Neural cell (in vitro differentiated cells): ENCODE measurements at regions not wholly inside any gene's neighbourhood (a gene's known extent, or its start where the extent isn't known, plus 50 kb on each side); places are given as distances from the start of the nearest gene placed in this dataset.
A peak's percentile ranks its signal among the peaks of the same experiment; 100 is the strongest.
"Not testable (repeated sequence)": the region's sequence is repeated elsewhere in the genome, so short reads cannot be mapped to it uniquely, and the experiment has no call there.

Experiments used
- H2AFZ ChIP-seq: fragments of 200-600, 300-800 bp; sonication (generic), shearing (Covaris generic); 2 replicates; pipeline ENCODE4 v1.6.0; 2014; ENCODE audit warnings: low read depth, mild to moderate bottlenecking, antibody characterized with exemption, low read length, moderate library complexity
- H3F3A ChIP-seq: fragments of 200-600 bp; shearing (Covaris generic); 2 replicates; pipeline ENCODE4 v1.6.1; 2016; ENCODE audit warnings: mild to moderate bottlenecking, moderate library complexity, mixed read lengths, antibody characterized with exemption, low read length; ENCODE audit not compliant: insufficient read depth, poor library complexity, severe bottlenecking
- H3K27ac ChIP-seq: fragments of 200-600, 300-800 bp; sonication (generic), shearing (Covaris generic); 2 replicates; pipeline ENCODE4 v1.5.1; 2014; ENCODE audit warnings: mild to moderate bottlenecking, low read length, moderate library complexity
- H3K27me3 ChIP-seq: fragments of 300-800, 200-600 bp; sonication (generic), shearing (Covaris generic); 2 replicates; pipeline ENCODE4 v1.6.0; 2014; ENCODE audit warnings: mild to moderate bottlenecking, low read depth, low read length, moderate library complexity; ENCODE audit not compliant: insufficient read depth
- H3K36me3 ChIP-seq: fragments of 300-800, 200-600 bp; sonication (generic), shearing (Covaris generic); 2 replicates; pipeline ENCODE4 v1.5.1; 2014; ENCODE audit warnings: mild to moderate bottlenecking, antibody characterized with exemption, low read length, moderate library complexity; ENCODE audit not compliant: insufficient read depth
- H3K4me2 ChIP-seq: fragments of 300-800, 200-600 bp; sonication (generic), shearing (Covaris generic); 2 replicates; pipeline ENCODE4 v1.6.0; 2014; ENCODE audit warnings: mild to moderate bottlenecking, low read length
- H3K4me3 ChIP-seq: fragments of 300-800, 200-600 bp; sonication (generic), shearing (Covaris generic); 2 replicates; pipeline ENCODE4 v1.5.1; 2014; ENCODE audit warnings: mild to moderate bottlenecking, low read length, moderate library complexity
- H3K79me2 ChIP-seq: fragments of 200-600 bp; shearing (Covaris generic); replicated peaks from 2 replicates; pipeline ENCODE4 v1.6.0; 2014; ENCODE audit warnings: mild to moderate bottlenecking, low read length, moderate library complexity; ENCODE audit not compliant: insufficient read depth
- H3K9ac ChIP-seq: fragments of 300-800, 200-600 bp; sonication (generic), shearing (Covaris generic); 2 replicates; pipeline ENCODE4 v1.6.1; 2016; ENCODE audit warnings: mild to moderate bottlenecking, low read length, mixed read lengths
- H3K9me2 ChIP-seq: fragments of 200-600 bp; shearing (Covaris generic); 2 replicates; pipeline ENCODE4 v1.6.1; 2016; ENCODE audit warnings: mild to moderate bottlenecking, low read length, mixed read lengths; ENCODE audit not compliant: insufficient read depth
- H3K9me3 ChIP-seq: fragments of 200-600, 300-800 bp; sonication (generic), shearing (Covaris generic); 2 replicates; pipeline ENCODE4 v1.6.1; 2016; ENCODE audit warnings: mild to moderate bottlenecking, mixed run types, low read length, moderate library complexity, mixed read lengths
- H4K20me1 ChIP-seq: fragments of 200-600 bp; shearing (Covaris generic); 2 replicates; pipeline ENCODE4 v1.6.1; 2016; ENCODE audit warnings: mild to moderate bottlenecking, mixed run types; ENCODE audit not compliant: insufficient read depth
- CTCF ChIP-seq: fragments of 450-650 bp; IDR thresholded peaks from 2 replicates; pipeline ENCODE4 v1.5.1; 2014; ENCODE audit warnings: antibody characterized with exemption, mild to moderate bottlenecking, moderate library complexity; ENCODE audit not compliant: poor library complexity, severe bottlenecking
- EP300 ChIP-seq: fragments of 450-650 bp; conservative IDR thresholded peaks from 2 replicates; pipeline ENCODE4 v1.6.1; 2014; ENCODE audit warnings: antibody characterized with exemption, mild to moderate bottlenecking, moderate library complexity; ENCODE audit not compliant: poor library complexity, severe bottlenecking
- EZH2 ChIP-seq: fragments of 200-600, 300-800 bp; shearing (Covaris generic), sonication (generic); IDR thresholded peaks from 2 replicates; pipeline ENCODE4 v1.6.1; 2014; ENCODE audit warnings: antibody characterized with exemption, low read length, borderline replicate concordance, mild to moderate bottlenecking; ENCODE audit not compliant: insufficient read depth, poor library complexity, severe bottlenecking
- MXI1 ChIP-seq: fragments of 450-650 bp; conservative IDR thresholded peaks from 2 replicates; pipeline ENCODE4 v1.6.1; 2014; ENCODE audit warnings: antibody characterized with exemption, mild to moderate bottlenecking; ENCODE audit not compliant: poor library complexity, severe bottlenecking
- POLR2AphosphoS5 ChIP-seq: IDR thresholded peaks from 2 replicates; pipeline ENCODE4 v1.6.1; 2012
- RAD21 ChIP-seq: fragments of 450-650 bp; conservative IDR thresholded peaks from 2 replicates; pipeline ENCODE4 v1.6.1; 2014; ENCODE audit warnings: antibody characterized with exemption, mild to moderate bottlenecking, moderate library complexity
- REST ChIP-seq: IDR thresholded peaks from 2 replicates; pipeline ENCODE4 v1.6.1; 2012; ENCODE audit warnings: borderline replicate concordance
- SMC3 ChIP-seq: fragments of 450-650 bp; conservative IDR thresholded peaks from 2 replicates; pipeline ENCODE4 v1.6.1; 2014; ENCODE audit warnings: antibody characterized with exemption, mild to moderate bottlenecking, moderate library complexity; ENCODE audit not compliant: poor library complexity
- TAF1 ChIP-seq: IDR thresholded peaks from 2 replicates; pipeline ENCODE4 v1.6.1; 2012; ENCODE audit warnings: low read depth

- Histone ChIP-seq H3K9me3 (no peaks in the 10 kb centered on the region), H3F3A (no peaks in the 10 kb centered on the region), H2AFZ (no peak overlapping the region), H3K9me2 (no peaks in the 10 kb centered on the region), H3K27ac (peak overlapping the region; percentile 69), H3K4me2 (no peak overlapping the region), H3K9ac (peak overlapping the region; percentile 28), H3K36me3 (no peaks in the 10 kb centered on the region), H3K27me3 (no peaks in the 10 kb centered on the region), H3K4me3 (no peak overlapping the region), H4K20me1 (no peaks in the 10 kb centered on the region), H3K79me2 (no peaks in the 10 kb centered on the region)
- TF ChIP-seq CTCF = no peak
- TF ChIP-seq MXI1 = no peak
- TF ChIP-seq SMC3 = no peak
- no peak for TF ChIP-seq TAF1
- no peak for TF ChIP-seq POLR2AphosphoS5
- TF ChIP-seq EZH2 = no peak
- no peak for TF ChIP-seq RAD21
- no peak for TF ChIP-seq EP300
- TF ChIP-seq REST = no peak
These were observed 142.0 kb upstream of the ATP2B2 start for GRCh38 chr3:10647376-10647775.

GRCh38 chr3:10648181-10648580 is 142.8 kb upstream of the ATP2B2 start:
- H3K36me3 ChIP-seq = no peaks in the 10 kb centered on the region
- no peaks in the 10 kb centered on the region for H3K9me2 ChIP-seq
- no peak overlapping the region for H3K9ac ChIP-seq
- H3K4me3 ChIP-seq = no peak overlapping the region
- no peak overlapping the region for H2AFZ ChIP-seq
- H3K4me2 ChIP-seq = no peak overlapping the region
- H3K27me3 ChIP-seq = no peaks in the 10 kb centered on the region
- H3F3A ChIP-seq = no peaks in the 10 kb centered on the region
- no peak for TF ChIP-seq EP300
- no peak for TF ChIP-seq POLR2AphosphoS5
- TF ChIP-seq SMC3 = no peak
- TF ChIP-seq RAD21 = no peak
- TF ChIP-seq CTCF = no peak
- TF ChIP-seq EZH2 = no peak
- no peak overlapping the region for H3K27ac ChIP-seq
- no peaks in the 10 kb centered on the region for H4K20me1 ChIP-seq
- no peaks in the 10 kb centered on the region for H3K9me3 ChIP-seq
- H3K79me2 ChIP-seq = no peaks in the 10 kb centered on the region

GRCh38 chr3:10649463-10649862 is 144.1 kb upstream of the ATP2B2 start:
- not testable (repeated sequence) for H3K9me3 ChIP-seq, H3K27me3 ChIP-seq, H3K36me3 ChIP-seq, H3F3A ChIP-seq, H3K9me2 ChIP-seq, H4K20me1 ChIP-seq, H3K9ac ChIP-seq, H2AFZ ChIP-seq, H3K4me3 ChIP-seq, H3K27ac ChIP-seq, H3K4me2 ChIP-seq, H3K79me2 ChIP-seq
